LNCaP clone FGC (cell line): ENCODE measurements at regions not wholly inside any gene's neighbourhood (a gene's known extent, or its start where the extent isn't known, plus 50 kb on each side); places are given as distances from the start of the nearest gene placed in this dataset.

Source experiments
- DNase-seq: peaks from one replicate; pipeline ENCODE4 v3.0.0-alpha.2; 2011; ENCODE audit warnings: low read depth
- H3K4me3 ChIP-seq: 2 replicates; pipeline ENCODE4 v1.5.1; 2011; ENCODE audit warnings: mild to moderate bottlenecking, low read depth, low read length, control low read depth
- TF ChIP-seq, protein P1 (sequence below): IDR thresholded peaks from 2 replicates; pipeline ENCODE4 v1.5.1; 2012; ENCODE audit warnings: mild to moderate bottlenecking; ENCODE audit not compliant: control insufficient read depth, insufficient read depth; ENCODE audit errors: extremely low read depth

DNA sequence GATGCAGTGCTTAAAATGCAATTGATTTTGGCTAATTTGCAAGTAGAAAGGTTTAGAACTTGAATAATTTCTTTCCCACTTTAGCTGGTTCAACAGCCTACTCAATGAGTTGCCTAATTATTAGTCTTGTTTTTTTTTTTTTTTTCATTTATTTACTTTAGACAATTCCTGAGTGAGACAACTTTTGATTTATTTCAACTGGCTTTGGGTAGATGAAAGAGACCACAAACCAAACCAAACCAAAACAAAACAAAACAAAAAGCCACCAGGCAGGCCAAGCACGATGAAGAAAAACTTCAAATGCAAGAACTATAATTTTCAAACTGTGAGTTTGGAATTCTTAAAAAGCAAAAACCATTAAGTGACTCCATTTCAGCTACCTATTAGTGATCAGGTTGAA, 469.9 kb downstream of the GBE1 start:
- TF ChIP-seq, protein P1, sequence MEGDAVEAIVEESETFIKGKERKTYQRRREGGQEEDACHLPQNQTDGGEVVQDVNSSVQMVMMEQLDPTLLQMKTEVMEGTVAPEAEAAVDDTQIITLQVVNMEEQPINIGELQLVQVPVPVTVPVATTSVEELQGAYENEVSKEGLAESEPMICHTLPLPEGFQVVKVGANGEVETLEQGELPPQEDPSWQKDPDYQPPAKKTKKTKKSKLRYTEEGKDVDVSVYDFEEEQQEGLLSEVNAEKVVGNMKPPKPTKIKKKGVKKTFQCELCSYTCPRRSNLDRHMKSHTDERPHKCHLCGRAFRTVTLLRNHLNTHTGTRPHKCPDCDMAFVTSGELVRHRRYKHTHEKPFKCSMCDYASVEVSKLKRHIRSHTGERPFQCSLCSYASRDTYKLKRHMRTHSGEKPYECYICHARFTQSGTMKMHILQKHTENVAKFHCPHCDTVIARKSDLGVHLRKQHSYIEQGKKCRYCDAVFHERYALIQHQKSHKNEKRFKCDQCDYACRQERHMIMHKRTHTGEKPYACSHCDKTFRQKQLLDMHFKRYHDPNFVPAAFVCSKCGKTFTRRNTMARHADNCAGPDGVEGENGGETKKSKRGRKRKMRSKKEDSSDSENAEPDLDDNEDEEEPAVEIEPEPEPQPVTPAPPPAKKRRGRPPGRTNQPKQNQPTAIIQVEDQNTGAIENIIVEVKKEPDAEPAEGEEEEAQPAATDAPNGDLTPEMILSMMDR, result no peak
- DNase-seq, result no peak
- no peak overlapping the region for H3K4me3 ChIP-seq

DNA sequence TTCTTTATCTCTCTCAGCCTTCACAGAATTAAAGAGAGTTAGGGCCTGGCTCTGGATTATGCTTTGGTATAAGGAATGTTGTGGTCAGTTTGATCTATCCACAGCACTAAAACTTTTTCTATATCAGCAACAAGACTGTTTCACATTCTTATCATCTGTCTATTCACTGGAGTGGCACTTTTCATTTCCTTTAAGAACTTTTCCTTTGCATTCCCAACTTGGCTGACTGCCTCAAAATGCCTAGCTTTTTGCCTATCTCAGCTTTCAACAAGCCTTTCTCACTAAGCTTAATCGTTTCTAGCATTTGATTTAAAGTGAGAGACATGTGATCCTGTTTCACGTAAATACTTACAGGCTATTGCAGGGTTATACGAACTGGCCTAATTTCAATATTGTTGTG, 471.8 kb downstream of the GBE1 start:
- H3K4me3 ChIP-seq, result no peak overlapping the region
- no peak for DNase-seq
- TF ChIP-seq, protein P1, result no peak

DNA sequence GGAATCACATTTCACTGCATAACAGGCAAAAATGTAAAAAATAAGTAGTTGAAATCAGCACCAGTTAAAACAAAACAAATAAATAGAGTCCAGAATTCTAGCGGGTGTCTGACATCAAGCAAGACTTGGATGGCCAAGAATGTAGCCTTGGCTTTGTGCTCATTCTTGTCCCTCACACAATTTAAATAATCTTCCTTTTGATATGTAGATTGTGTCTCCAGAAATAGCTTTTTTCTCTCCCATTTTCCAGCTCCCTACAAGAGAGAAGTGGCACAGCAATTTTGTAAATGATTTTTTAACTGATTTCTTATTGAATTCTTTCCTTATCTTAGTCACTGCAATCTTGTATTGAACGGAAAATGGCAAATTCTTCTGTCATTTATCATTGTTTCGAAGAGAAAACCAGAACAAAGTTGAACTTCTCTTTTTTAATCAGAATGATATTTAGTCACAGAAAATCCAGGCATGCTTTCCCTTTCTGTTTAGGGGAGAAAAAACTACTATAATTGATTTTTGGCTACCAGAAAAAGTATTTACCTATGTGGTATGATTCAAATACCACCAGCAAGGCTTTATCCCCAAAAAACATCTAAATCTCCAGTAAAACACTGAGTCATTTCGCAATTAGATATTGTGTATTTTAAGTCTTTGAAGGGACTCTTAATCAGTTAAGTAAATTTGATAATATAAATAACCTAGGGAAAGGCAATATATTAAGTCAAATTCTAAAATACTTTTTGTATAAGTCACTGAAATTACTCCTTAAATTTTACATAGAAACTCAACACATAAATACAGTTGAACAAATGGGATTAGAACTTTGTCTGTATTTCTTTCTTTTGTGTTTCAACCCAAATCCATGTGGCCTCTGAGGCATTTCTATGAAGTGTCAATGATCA, 481.7 kb downstream of the GBE1 start:
- DNase-seq, result no peak
- H3K4me3 ChIP-seq, result no peak overlapping the region
- TF ChIP-seq, protein P1, result no peak

DNA sequence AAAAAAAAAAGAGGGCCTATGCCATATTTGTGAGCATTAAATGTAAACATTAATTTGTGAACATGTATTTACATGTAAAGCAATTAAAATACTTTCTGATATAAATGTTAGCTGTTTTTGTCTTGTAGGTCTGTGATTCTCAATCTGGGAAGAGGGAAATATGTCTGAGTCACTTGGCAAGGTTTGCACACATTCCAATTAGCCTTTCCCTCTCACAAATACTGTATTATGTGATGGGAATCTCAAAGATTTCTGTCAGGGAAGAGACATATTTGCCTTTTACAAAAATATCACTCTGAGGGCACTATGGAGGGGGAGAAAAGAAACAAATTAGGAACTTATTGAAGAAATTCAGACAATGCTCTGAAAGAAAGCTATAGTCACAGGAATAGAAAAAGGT, 483.6 kb downstream of the GBE1 start:
- no peak for DNase-seq
- no peak overlapping the region for H3K4me3 ChIP-seq
- TF ChIP-seq, protein P1, result no peak

DNA sequence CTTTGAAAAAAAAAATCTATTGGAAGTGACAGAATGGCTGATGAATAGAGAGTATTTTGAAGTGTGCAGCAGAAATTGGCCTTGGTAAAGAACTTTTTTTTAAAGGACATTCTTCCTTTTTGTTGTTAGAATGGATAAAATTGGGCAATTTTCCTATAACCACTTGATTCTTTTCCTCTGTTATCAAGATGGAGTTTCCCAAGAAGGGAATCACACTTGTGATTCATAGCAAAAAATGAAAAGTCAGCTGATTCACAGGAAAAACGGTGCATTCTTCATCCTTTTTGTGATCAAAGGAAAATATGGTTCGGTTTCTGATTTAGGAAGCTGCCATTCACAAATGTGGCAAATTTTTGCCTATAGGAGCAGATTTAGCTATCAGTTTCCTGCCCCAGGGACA, 486.8 kb downstream of the GBE1 start:
- no peak overlapping the region for H3K4me3 ChIP-seq
- TF ChIP-seq, protein P1, result no peak
- DNase-seq, result no peak

DNA sequence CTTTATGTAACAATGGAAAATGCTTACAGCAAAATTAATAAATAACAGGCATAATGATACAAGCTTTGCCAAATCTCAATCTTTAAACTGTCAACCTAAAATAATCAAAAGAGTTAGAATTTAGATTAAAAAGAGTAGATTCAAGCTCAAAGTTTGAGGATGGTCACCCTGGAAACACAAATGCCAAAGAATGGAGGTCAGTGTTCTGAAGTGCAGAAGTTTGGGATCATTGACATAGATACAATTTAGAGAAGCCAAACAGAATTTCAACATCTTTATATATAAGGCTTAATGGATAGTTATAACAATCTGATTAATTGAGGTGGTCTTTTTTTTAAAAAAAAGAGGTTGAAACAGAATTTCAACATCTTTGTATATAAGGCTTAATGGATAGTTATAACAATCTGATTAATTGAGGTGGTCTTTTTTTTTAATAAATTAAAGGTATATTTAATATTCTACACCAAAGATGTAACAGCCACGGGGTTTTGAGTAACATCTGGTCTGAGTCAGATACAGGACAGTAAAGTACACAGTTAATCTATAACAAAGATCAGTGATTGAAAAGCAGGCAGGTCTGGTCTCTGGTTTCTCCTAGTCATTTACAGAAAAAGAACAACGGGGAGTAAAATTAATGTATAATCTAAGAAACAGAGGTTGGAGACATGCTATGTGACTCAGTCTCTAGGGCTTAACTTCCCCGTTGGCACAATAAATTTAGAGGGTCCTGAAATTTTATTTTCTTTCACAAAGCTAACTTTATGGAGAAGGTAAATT, 490.7 kb downstream of the GBE1 start:
- TF ChIP-seq, protein P1, result no peak
- no peak overlapping the region for H3K4me3 ChIP-seq
- DNase-seq, result no peak
